ENCODE measurements at regions not wholly inside any gene's neighbourhood (a gene's known extent, or its start where the extent isn't known, plus 50 kb on each side); places are given as distances from the start of the nearest gene placed in this dataset.

DNA sequence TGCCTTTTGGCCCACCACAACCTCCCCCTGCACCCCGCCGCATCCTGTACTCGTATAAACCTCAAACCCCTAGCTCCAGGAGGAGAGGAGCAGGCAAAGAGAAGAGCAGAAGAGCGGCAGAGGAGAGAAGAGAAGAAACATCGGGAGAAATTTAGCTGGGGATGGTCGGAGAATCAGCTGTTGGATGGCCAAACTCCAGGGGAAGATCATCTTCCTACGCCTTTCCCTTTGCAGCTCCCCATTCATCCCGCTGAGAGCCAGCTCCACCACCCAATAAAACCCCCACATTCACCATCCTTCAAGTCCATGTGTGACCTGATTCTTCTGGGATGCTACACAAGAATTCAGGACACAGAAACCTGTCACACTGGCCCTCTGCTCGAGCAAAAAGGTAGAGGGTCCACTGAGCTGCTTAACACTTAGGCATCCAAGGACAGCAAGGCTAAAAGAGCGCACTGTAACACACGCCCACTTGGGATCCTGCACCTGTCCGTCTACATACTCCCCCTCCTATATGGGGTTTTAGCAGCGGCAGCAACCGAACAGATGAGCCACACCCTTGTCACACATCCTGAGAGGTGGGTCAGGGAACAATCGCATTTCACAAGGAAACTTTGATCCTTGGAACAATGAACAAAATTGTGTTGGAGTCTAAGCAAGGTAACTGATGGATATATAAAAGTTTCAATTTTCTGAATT lies 51.6 kb upstream of the MIR17HG start:
- no peak for ATAC-seq
- H3K9me3 ChIP-seq = no peaks in the 10 kb centered on the region
- H3K4me1 ChIP-seq = no peaks in the 10 kb centered on the region
- DNase-seq = no peak
- TF ChIP-seq, protein P1, sequence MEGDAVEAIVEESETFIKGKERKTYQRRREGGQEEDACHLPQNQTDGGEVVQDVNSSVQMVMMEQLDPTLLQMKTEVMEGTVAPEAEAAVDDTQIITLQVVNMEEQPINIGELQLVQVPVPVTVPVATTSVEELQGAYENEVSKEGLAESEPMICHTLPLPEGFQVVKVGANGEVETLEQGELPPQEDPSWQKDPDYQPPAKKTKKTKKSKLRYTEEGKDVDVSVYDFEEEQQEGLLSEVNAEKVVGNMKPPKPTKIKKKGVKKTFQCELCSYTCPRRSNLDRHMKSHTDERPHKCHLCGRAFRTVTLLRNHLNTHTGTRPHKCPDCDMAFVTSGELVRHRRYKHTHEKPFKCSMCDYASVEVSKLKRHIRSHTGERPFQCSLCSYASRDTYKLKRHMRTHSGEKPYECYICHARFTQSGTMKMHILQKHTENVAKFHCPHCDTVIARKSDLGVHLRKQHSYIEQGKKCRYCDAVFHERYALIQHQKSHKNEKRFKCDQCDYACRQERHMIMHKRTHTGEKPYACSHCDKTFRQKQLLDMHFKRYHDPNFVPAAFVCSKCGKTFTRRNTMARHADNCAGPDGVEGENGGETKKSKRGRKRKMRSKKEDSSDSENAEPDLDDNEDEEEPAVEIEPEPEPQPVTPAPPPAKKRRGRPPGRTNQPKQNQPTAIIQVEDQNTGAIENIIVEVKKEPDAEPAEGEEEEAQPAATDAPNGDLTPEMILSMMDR (IDR thresholded peaks at IDR 0.05) = no peak
- no peaks in the 10 kb centered on the region for H3K27me3 ChIP-seq (ENCODE audit: low read depth)
- intact Hi-C loops (cut with DNase I) = no loop called here
- H3K27ac ChIP-seq = no peak overlapping the region
- H3K36me3 ChIP-seq = no peaks in the 10 kb centered on the region
- H3K4me3 ChIP-seq = no peak overlapping the region

- H3K4me1 ChIP-seq = no peaks in the 10 kb centered on the region
- no peaks in the 10 kb centered on the region for H3K9me3 ChIP-seq
- no peak overlapping the region for H3K4me3 ChIP-seq
- H3K36me3 ChIP-seq = no peaks in the 10 kb centered on the region
- TF ChIP-seq, protein P1 (IDR thresholded peaks at IDR 0.05) = no peak
- intact Hi-C loops (cut with DNase I) = no loop called here
- ATAC-seq = no peak
- DNase-seq = no peak
- no peaks in the 10 kb centered on the region for H3K27me3 ChIP-seq (ENCODE audit: low read depth)
- no peak overlapping the region for H3K27ac ChIP-seq
Observed at GRCh38 chr13:91297503-91297902, 50.0 kb upstream of the MIR17HG start.

Measured in lower lobe of right lung (tissue), 2 donors.